Ovary (tissue), 7 donors: ENCODE measurements at regions not wholly inside any gene's neighbourhood (a gene's known extent, or its start where the extent isn't known, plus 50 kb on each side); places are given as distances from the start of the nearest gene placed in this dataset.
"Not testable (repeated sequence)": the region's sequence is repeated elsewhere in the genome, so short reads cannot be mapped to it uniquely, and the experiment has no call there.

ENCODE experiments used
- DNase-seq, 5 donors: peaks; one replicate each; pipeline ENCODE4 v3.0.0-alpha.2; 2019 to 2020
- H3K27ac ChIP-seq, 2 donors: fragments of 200-600 bp; one replicate each; pipeline versions ENCODE4 v1.5.1 to v1.8.0; 2019 to 2022
- H3K27me3 ChIP-seq: fragments of 200-600 bp; one replicate; pipeline ENCODE4 v1.8.0; 2022
- H3K36me3 ChIP-seq: fragments of 200-600 bp; sonication (generic); one replicate; pipeline ENCODE4 v1.5.1; 2019
- H3K4me1 ChIP-seq: one replicate; pipeline ENCODE4 v1.8.1; 2013; ENCODE audit warnings: mild to moderate bottlenecking, moderate library complexity; ENCODE audit not compliant: insufficient read depth
- H3K4me3 ChIP-seq: fragments of 200-600 bp; sonication (generic); one replicate; pipeline ENCODE4 v1.5.1; 2017
- H3K9me3 ChIP-seq, 2 donors: fragments of 200-600 bp in 1 of 2; sonication (generic) in 1 of 2; one replicate each; pipeline versions ENCODE4 v1.5.1 to v1.8.1; 2013 to 2019; ENCODE audit warnings: mild to moderate bottlenecking in 1 of 2, moderate library complexity in 1 of 2
- EP300 ChIP-seq: sonication (generic); formaldehyde crosslinking; IDR thresholded peaks from one replicate; pipeline ENCODE4 v1.6.1; 2017; ENCODE audit warnings: antibody characterized with exemption
- POLR2A ChIP-seq: fragments of 450-650 bp; IDR thresholded peaks from one replicate; pipeline ENCODE4 v1.6.1; 2017; ENCODE audit warnings: antibody characterized with exemption, mild to moderate bottlenecking, moderate library complexity
- WGBS, 3 donors: extraction: QIAGEN DNeasy Blood & Tissue Kit in 1 of 3; methylation state at CpG; one replicate each; pipeline versions ENCODE4 v1.1.5 to v1.1.7; 2013 to 2017; 5-methylcytosine and 5-hydroxymethylcytosine counted together
- intact Hi-C, 4 donors: fragments of 100-400 bp; cut with DNase I; formaldehyde crosslinking; loops; one replicate each; pipeline versions ENCODE4 v1.11.0 to v1.15.1; 2022 to 2023
- TF ChIP-seq, protein P1 (sequence below), 3 donors: fragments of 450-650 bp in 2 of 3; fragments of 200-600 bp in 1 of 3; IDR thresholded peaks; one replicate each; pipeline versions ENCODE4 v1.5.1 to v1.8.0; 2016 to 2022; ENCODE audit warnings: antibody characterized with exemption in 3 of 3, mild to moderate bottlenecking in 1 of 3
- donor health status: DM: no; HTN: no; CAD: no; lungs with moderate emphysema.
- donor health status: DM: no; HTN: no; CAD: no.
- donor health status: Bipolar disorder and iron deficiency.
- donor health status: DM: no; HTN: no; CAD: no.
- donor health status: DM: yes; HTN: yes; CAD: no.

DNA sequence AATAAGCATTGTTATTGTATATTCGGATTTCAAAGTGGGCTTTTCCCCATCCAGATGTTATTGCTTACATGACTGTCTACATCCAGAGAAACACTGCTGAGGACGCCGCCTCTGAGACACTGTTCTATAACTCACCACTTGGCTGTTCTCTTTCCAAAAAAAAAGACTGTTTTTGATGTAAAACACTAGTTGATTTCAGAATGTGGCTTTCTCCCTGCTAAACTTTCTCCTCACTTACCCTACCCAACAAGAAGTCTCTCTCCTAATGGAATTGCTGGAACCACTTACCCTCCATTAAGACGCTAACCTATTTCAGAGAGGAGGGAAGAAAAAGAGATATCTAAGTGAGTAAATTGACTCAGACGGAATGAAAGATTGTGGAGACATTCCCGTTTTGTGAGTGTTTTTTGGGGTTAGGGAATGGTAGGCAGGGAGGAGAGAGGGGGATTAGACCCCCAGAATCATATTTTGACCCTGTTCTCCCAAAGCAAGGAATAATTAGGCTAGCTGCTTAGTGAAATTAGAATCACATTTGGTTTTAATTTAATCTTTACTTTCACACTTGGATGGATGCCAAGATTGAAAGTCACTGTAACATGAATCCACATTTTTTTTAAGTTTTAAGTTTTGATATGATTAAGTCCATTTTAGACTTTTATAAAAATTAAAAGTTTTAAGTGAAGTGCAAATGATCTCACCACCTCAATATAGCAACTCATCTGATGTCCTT lies 174.9 kb downstream of the CHIC2 start:
- no peak for TF ChIP-seq EP300
- no peak for TF ChIP-seq POLR2A
- TF ChIP-seq, protein P1, sequence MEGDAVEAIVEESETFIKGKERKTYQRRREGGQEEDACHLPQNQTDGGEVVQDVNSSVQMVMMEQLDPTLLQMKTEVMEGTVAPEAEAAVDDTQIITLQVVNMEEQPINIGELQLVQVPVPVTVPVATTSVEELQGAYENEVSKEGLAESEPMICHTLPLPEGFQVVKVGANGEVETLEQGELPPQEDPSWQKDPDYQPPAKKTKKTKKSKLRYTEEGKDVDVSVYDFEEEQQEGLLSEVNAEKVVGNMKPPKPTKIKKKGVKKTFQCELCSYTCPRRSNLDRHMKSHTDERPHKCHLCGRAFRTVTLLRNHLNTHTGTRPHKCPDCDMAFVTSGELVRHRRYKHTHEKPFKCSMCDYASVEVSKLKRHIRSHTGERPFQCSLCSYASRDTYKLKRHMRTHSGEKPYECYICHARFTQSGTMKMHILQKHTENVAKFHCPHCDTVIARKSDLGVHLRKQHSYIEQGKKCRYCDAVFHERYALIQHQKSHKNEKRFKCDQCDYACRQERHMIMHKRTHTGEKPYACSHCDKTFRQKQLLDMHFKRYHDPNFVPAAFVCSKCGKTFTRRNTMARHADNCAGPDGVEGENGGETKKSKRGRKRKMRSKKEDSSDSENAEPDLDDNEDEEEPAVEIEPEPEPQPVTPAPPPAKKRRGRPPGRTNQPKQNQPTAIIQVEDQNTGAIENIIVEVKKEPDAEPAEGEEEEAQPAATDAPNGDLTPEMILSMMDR (IDR thresholded peaks at IDR 0.05) = no peak
- Histone ChIP-seq H3K4me1 (peaks cover 2% of the 10 kb centered on the region), H3K27me3 (no peaks in the 10 kb centered on the region), H3K36me3 (no peaks in the 10 kb centered on the region), H3K9me3 (no peaks in the 10 kb centered on the region), H3K27ac (no peak overlapping the region), H3K4me3 (no peak overlapping the region)
- WGBS, 3 donors = 42 to 51% (median 44%) methylated on average over 6 of the region's 6 CpGs
- intact Hi-C loops = no loop called here
- DNase-seq = no peak

DNA sequence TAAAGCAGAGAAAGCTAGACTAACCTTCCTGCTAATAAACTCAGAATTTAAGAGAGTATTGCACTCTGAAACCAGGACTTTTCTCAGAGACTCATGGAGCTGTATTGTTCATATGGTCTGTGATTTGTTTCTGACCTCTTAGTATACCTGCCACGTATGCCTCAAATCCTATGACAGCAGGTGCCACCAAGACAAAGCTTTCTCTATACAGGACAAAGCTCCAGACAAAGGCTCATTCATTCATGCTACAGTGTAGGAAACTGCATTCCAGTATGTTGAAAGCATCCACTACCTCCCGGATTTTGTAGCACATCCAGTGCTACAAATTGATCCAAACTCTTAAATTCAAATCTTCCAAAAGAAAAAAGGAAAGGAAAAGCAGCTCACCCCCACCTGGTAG lies 178.3 kb downstream of the CHIC2 start:
- Histone ChIP-seq H3K4me1 (peaks cover 2% of the 10 kb centered on the region), H3K4me3 (no peak overlapping the region), H3K36me3 (no peaks in the 10 kb centered on the region), H3K9me3 (no peaks in the 10 kb centered on the region), H3K27me3 (no peaks in the 10 kb centered on the region), H3K27ac (no peak overlapping the region)
- TF ChIP-seq POLR2A (no peak), EP300 (no peak)
- TF ChIP-seq, protein P1 (IDR thresholded peaks at IDR 0.05) = no peak
- no peak for DNase-seq
- intact Hi-C loops = no loop called here
- 56 to 77% (median 62%) methylated on average over 2 of the region's 2 CpGs for WGBS, 3 donors

DNA sequence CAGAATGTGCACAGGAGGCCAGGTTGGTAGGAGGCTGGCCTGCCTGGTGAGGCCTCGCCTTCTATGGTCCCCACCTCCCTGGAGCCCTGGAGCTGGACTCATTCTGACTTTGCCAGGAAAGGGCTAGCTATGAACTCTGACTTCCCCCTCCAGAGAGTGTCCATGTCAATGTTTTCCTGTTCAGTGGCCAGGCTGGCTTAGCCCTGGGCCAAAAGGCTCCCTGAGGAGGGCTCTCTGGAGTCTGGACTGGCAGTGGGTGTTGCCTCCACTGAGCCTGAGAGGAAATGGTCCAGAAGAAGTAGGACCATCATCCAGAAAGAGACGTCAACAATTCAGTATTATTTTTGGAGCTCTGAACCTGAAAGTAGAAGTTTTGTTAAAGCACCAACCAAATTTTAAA lies 178.7 kb downstream of the CHIC2 start:
- no peak for DNase-seq
- Histone ChIP-seq H3K27me3 (no peaks in the 10 kb centered on the region), H3K4me1 (peaks cover 2% of the 10 kb centered on the region), H3K27ac (no peak overlapping the region), H3K9me3 (no peaks in the 10 kb centered on the region), H3K36me3 (no peaks in the 10 kb centered on the region), H3K4me3 (no peak overlapping the region)
- TF ChIP-seq EP300 (no peak), POLR2A (no peak)
- TF ChIP-seq, protein P1 (IDR thresholded peaks at IDR 0.05) = no peak
- WGBS, 3 donors = 51 to 66% (median 57%) methylated on average over 2 of the region's 2 CpGs
- intact Hi-C loops = no loop called here

GRCh38 chr4:53877096-53877495 lies 187.3 kb downstream of the CHIC2 start:
- DNase-seq, intact Hi-C loops, H3K36me3 ChIP-seq, H3K9me3 ChIP-seq, H3K27me3 ChIP-seq, H3K27ac ChIP-seq, H3K4me3 ChIP-seq, H3K4me1 ChIP-seq: not testable (repeated sequence)
- 82 to 91% (median 89%) methylated on average over 15 to 18 of the region's 18 CpGs for WGBS, 3 donors

- 91 to 96% (median 92%) methylated on average over 8 of the region's 8 CpGs for WGBS, 3 donors
- Histone ChIP-seq H3K4me3 (no peak overlapping the region), H3K27ac (no peak overlapping the region), H3K27me3 (no peaks in the 10 kb centered on the region), H3K9me3 (no peaks in the 10 kb centered on the region), H3K36me3 (no peaks in the 10 kb centered on the region), H3K4me1 (peaks cover 3% of the 10 kb centered on the region)
- no peak for DNase-seq
- intact Hi-C loops = no loop called here
- no peak for TF ChIP-seq EP300
- TF ChIP-seq, protein P1 (IDR thresholded peaks at IDR 0.05) = no peak
Observed at GRCh38 chr4:53866055-53866454, 198.3 kb downstream of the CHIC2 start.
